H1 (cell line): ENCODE measurements at regions not wholly inside any gene's neighbourhood (a gene's known extent, or its start where the extent isn't known, plus 50 kb on each side); places are given as distances from the start of the nearest gene placed in this dataset.

Experiments
- CTCF ChIA-PET: fragments of 300-600 bp; sonication (Branson Sonifier 250); formaldehyde crosslinking; loops from one replicate; lab custom pipeline; 2021; ENCODE audit not compliant: partially characterized antibody; lab: Charles Lee
- POLR2A ChIA-PET: fragments of 300-600 bp; sonication (Branson Sonifier 250); formaldehyde crosslinking; loops from one replicate; lab custom pipeline; 2021; ENCODE audit warnings: inconsistent platforms; ENCODE audit not compliant: partially characterized antibody; lab: Charles Lee
- DNase-seq, 2 experiments: peaks; one replicate each; pipeline versions ENCODE4 v3.0.0 to v3.0.0-alpha.2; 2010 to 2022; ENCODE audit warnings: low spot score in 2 of 2, low read depth in 1 of 2, mixed read lengths in 1 of 2
- FAIRE-seq: peaks from 2 replicates; lab custom pipeline; 2011; peaks lifted over from hg19 to GRCh38; lab: Jason Lieb, UNC
- H2AFZ ChIP-seq: 2 replicates; pipeline ENCODE4 v1.8.1; 2012; ENCODE audit warnings: low read length, inconsistent platforms
- H2AK5ac ChIP-seq: 2 replicates; pipeline ENCODE4 v1.6.1; 2013; ENCODE audit warnings: low read depth, low read length
- H2BK120ac ChIP-seq: replicated peaks from 2 replicates; pipeline ENCODE3; 2013; ENCODE audit warnings: low read depth, low read length, inconsistent platforms
- H2BK12ac ChIP-seq: 2 replicates; pipeline ENCODE4 v1.6.1; 2013; ENCODE audit warnings: low read depth, low read length
- H2BK15ac ChIP-seq: 2 replicates; pipeline ENCODE4 v1.6.1; 2013; ENCODE audit warnings: low read length
- H2BK20ac ChIP-seq: 2 replicates; pipeline ENCODE4 v1.6.1; 2013; ENCODE audit warnings: low read length
- H2BK5ac ChIP-seq: 2 replicates; pipeline ENCODE4 v1.6.1; 2013; ENCODE audit warnings: low read depth, low read length
- H3K14ac ChIP-seq: 2 replicates; pipeline ENCODE4 v1.6.1; 2013; ENCODE audit warnings: inconsistent platforms; ENCODE audit not compliant: insufficient read length
- H3K18ac ChIP-seq: 2 replicates; pipeline ENCODE4 v1.6.1; 2013; ENCODE audit warnings: low read length; ENCODE audit errors: extremely low read depth
- H3K23ac ChIP-seq: 2 replicates; pipeline ENCODE4 v1.6.1; 2013; ENCODE audit warnings: inconsistent platforms; ENCODE audit not compliant: insufficient read length
- H3K23me2 ChIP-seq: 2 replicates; pipeline ENCODE4 v1.6.1; 2013; ENCODE audit warnings: low read depth, low read length
- H3K27ac ChIP-seq: 2 replicates; pipeline ENCODE4 v1.6.1; 2011; ENCODE audit warnings: low read depth, low read length, inconsistent platforms
- H3K27me3 ChIP-seq, 4 experiments: replicated peaks in 1 of 4; 1 replicate in 1 of 4; 2 replicates in 3 of 4; pipeline versions ENCODE4 v1.6.1 to v1.8.1; 2011 to 2013; ENCODE audit warnings: low read length in 3 of 4, mild to moderate bottlenecking in 3 of 4, inconsistent platforms in 2 of 4, mixed read lengths in 2 of 4, moderate library complexity in 1 of 4; ENCODE audit not compliant: control insufficient read depth in 3 of 4, insufficient read depth in 3 of 4; ENCODE audit errors: extremely low read depth in 1 of 4
- H3K36me3 ChIP-seq, 4 experiments: 2 replicates each; pipeline versions ENCODE4 v1.6.1 to v1.8.1; 2011 to 2013; ENCODE audit warnings: mild to moderate bottlenecking in 4 of 4, low read length in 3 of 4, moderate library complexity in 2 of 4, control low read depth in 1 of 4, inconsistent platforms in 1 of 4; ENCODE audit not compliant: insufficient read depth in 4 of 4, control insufficient read depth in 2 of 4
- H3K4ac ChIP-seq: replicated peaks from 2 replicates; pipeline ENCODE3; 2013; ENCODE audit warnings: low read length, low read depth, mixed read lengths, inconsistent platforms; ENCODE audit not compliant: insufficient read length
- H3K4me1 ChIP-seq, 4 experiments: replicated peaks in 1 of 4; 1 replicate in 1 of 4; 2 replicates in 3 of 4; pipeline versions ENCODE4 v1.6.1 to v1.8.1; 2011 to 2013; ENCODE audit warnings: low read length in 3 of 4, inconsistent platforms in 2 of 4, mixed read lengths in 1 of 4; ENCODE audit not compliant: insufficient read depth in 4 of 4, control insufficient read depth in 3 of 4
- H3K4me2 ChIP-seq, 2 experiments: 2 replicates each; pipeline versions ENCODE4 v1.6.1 to v1.8.1; 2011 to 2013; ENCODE audit warnings: low read depth in 2 of 2, low read length in 2 of 2, control low read depth in 1 of 2, inconsistent platforms in 1 of 2, mild to moderate bottlenecking in 1 of 2; ENCODE audit not compliant: insufficient read depth in 1 of 2
- H3K4me3 ChIP-seq, 4 experiments: fragments of 200-600, 300-600 bp in 1 of 4; sonication (generic), shearing (Covaris generic), sonication (Bioruptor Twin) in 1 of 4; 2 replicates each; pipeline versions ENCODE4 v1.5.1 to v1.8.1; 2011 to 2016; ENCODE audit warnings: low read length in 4 of 4, low read depth in 3 of 4, control low read depth in 2 of 4, inconsistent platforms in 2 of 4, mild to moderate bottlenecking in 2 of 4, mixed read lengths in 1 of 4, moderate library complexity in 1 of 4; ENCODE audit not compliant: insufficient read depth in 2 of 4; ENCODE audit errors: extremely low read depth in 1 of 4
- H3K56ac ChIP-seq: replicated peaks from 2 replicates; pipeline ENCODE3; 2013; ENCODE audit warnings: low read depth, mild to moderate bottlenecking, mixed read lengths, low read length, inconsistent platforms; ENCODE audit not compliant: insufficient read length
- H3K79me1 ChIP-seq: 2 replicates; pipeline ENCODE4 v1.6.1; 2013; ENCODE audit warnings: low read depth, low read length, control low read depth
- H3K79me2 ChIP-seq, 2 experiments: 2 replicates each; pipeline versions ENCODE4 v1.6.1 to v1.8.1; 2012 to 2013; ENCODE audit warnings: low read length in 2 of 2, mild to moderate bottlenecking in 2 of 2, inconsistent platforms in 1 of 2; ENCODE audit not compliant: insufficient read depth in 2 of 2, control insufficient read depth in 1 of 2
- H3K9ac ChIP-seq, 4 experiments: replicated peaks in 1 of 4; 1 replicate in 1 of 4; 2 replicates in 3 of 4; pipeline versions ENCODE4 v1.6.1 to v1.8.1; 2011 to 2013; ENCODE audit warnings: low read depth in 3 of 4, low read length in 3 of 4, control low read depth in 2 of 4, mild to moderate bottlenecking in 2 of 4, moderate library complexity in 2 of 4, inconsistent platforms in 1 of 4; ENCODE audit errors: extremely low read depth in 1 of 4
- H3K9me3 ChIP-seq, 2 experiments: 2 replicates each; pipeline versions ENCODE4 v1.6.1 to v1.8.1; 2012 to 2013; ENCODE audit warnings: mild to moderate bottlenecking in 2 of 2, moderate library complexity in 2 of 2, control low read depth in 1 of 2, inconsistent platforms in 1 of 2, low read depth in 1 of 2, low read length in 1 of 2, mixed read lengths in 1 of 2; ENCODE audit not compliant: insufficient read depth in 2 of 2
- H4K20me1 ChIP-seq, 2 experiments: replicated peaks in 1 of 2; 2 replicates each; pipeline versions ENCODE3 to v1.8.1; 2011 to 2013; ENCODE audit warnings: inconsistent platforms in 2 of 2, low read length in 2 of 2, mild to moderate bottlenecking in 1 of 2; ENCODE audit not compliant: insufficient read depth in 2 of 2, control insufficient read depth in 1 of 2
- H4K5ac ChIP-seq: 2 replicates; pipeline ENCODE4 v1.6.1; 2013; ENCODE audit warnings: low read length, low read depth, mixed read lengths, inconsistent platforms; ENCODE audit not compliant: insufficient read length
- H4K8ac ChIP-seq: 2 replicates; pipeline ENCODE4 v1.8.0; 2013; ENCODE audit warnings: mild to moderate bottlenecking, moderate library complexity, low read length, inconsistent platforms; ENCODE audit not compliant: insufficient read depth; ENCODE audit errors: extremely low read depth
- H4K91ac ChIP-seq: replicated peaks from 2 replicates; pipeline ENCODE3; 2013; ENCODE audit warnings: low read length, mixed read lengths, inconsistent platforms; ENCODE audit not compliant: insufficient read length
- CHD2 ChIP-seq: IDR thresholded peaks from 2 replicates; pipeline ENCODE4 v1.6.1; 2012; ENCODE audit warnings: low read length, improper control_type of control experiment
- CREB1 ChIP-seq: IDR thresholded peaks from 2 replicates; pipeline ENCODE4 v1.6.1; 2012; ENCODE audit warnings: inconsistent platforms
- HDAC2 ChIP-seq, 2 experiments: fragments of 300-600 bp in 1 of 2; sonication (generic) in 1 of 2; IDR thresholded peaks; 2 replicates each; pipeline ENCODE4 v1.6.1; 2011 to 2012; ENCODE audit warnings: low read depth in 2 of 2, low read length in 2 of 2, mild to moderate bottlenecking in 2 of 2, moderate library complexity in 2 of 2, borderline replicate concordance in 1 of 2, inconsistent platforms in 1 of 2
- KDM1A ChIP-seq: fragments of 200-600, 300-600 bp; sonication (generic); IDR thresholded peaks from 2 replicates; pipeline ENCODE4 v1.7.1; 2016; ENCODE audit warnings: mild to moderate bottlenecking, low read length, borderline replicate concordance
- PHF8 ChIP-seq: fragments of 200-600 bp; sonication (generic); conservative IDR thresholded peaks from 2 replicates; pipeline ENCODE4 v1.7.1; 2012; ENCODE audit warnings: low read depth, mild to moderate bottlenecking, inconsistent platforms, low read length, moderate library complexity
- POLR2AphosphoS5 ChIP-seq: IDR thresholded peaks from 2 replicates; pipeline ENCODE4 v1.6.1; 2011; ENCODE audit warnings: low read depth, low read length
- POU5F1 ChIP-seq: IDR thresholded peaks from 2 replicates; pipeline ENCODE4 v1.6.1; 2011; ENCODE audit warnings: low read depth, mild to moderate bottlenecking, low read length, moderate library complexity
- RAD21 ChIP-seq, 2 experiments: IDR thresholded peaks in 1 of 2; conservative IDR thresholded peaks in 1 of 2; 2 replicates each; pipeline ENCODE4 v1.6.1; 2011; ENCODE audit warnings: low read depth in 2 of 2, low read length in 2 of 2, improper control_type of control experiment in 1 of 2, inconsistent platforms in 1 of 2, mild to moderate bottlenecking in 1 of 2, moderate library complexity in 1 of 2
- RBBP5 ChIP-seq: IDR thresholded peaks from 2 replicates; pipeline ENCODE4 v1.7.1; 2012; ENCODE audit warnings: low read depth, mild to moderate bottlenecking, inconsistent platforms, low read length, moderate library complexity, borderline replicate concordance
- RFX5 ChIP-seq: IDR thresholded peaks from 2 replicates; pipeline ENCODE4 v1.6.1; 2011; ENCODE audit warnings: low read depth, low read length, improper control_type of control experiment, borderline replicate concordance
- SIN3A ChIP-seq, 2 experiments: IDR thresholded peaks in 1 of 2; conservative IDR thresholded peaks in 1 of 2; 2 replicates each; pipeline ENCODE4 v1.6.1; 2011 to 2012; ENCODE audit warnings: low read length in 2 of 2, improper control_type of control experiment in 1 of 2, low read depth in 1 of 2, mild to moderate bottlenecking in 1 of 2
- SIX5 ChIP-seq: IDR thresholded peaks from 2 replicates; pipeline ENCODE4 v1.6.1; 2011; ENCODE audit warnings: mild to moderate bottlenecking, low read depth, low read length
- SRF ChIP-seq: IDR thresholded peaks from 2 replicates; pipeline ENCODE4 v1.6.1; 2011; ENCODE audit warnings: mild to moderate bottlenecking, low read depth, low read length, moderate library complexity
- TBP ChIP-seq: IDR thresholded peaks from 2 replicates; pipeline ENCODE4 v1.6.1; 2011; ENCODE audit warnings: low read depth, low read length, improper control_type of control experiment
- YY1 ChIP-seq: IDR thresholded peaks from 2 replicates; pipeline ENCODE4 v1.6.1; 2011; ENCODE audit warnings: low read depth, mild to moderate bottlenecking, low read length
- whole genome bisulfite sequencing, 2 experiments: shearing (Covaris generic) in 1 of 2; methylation state at CpG; one replicate each; pipeline versions ENCODE4 v1.1.6 to v1.1.7; 2013 to 2015; ENCODE audit warnings: low lambda C conversion rate in 2 of 2, mixed read lengths in 2 of 2, inconsistent platforms in 1 of 2, low coverage in 1 of 2, missing lambda C conversion rate in 1 of 2; ENCODE audit not compliant: insufficient replicate concordance in 2 of 2, insufficient coverage in 1 of 2, insufficient read length in 1 of 2; ENCODE audit errors: extremely low coverage in 1 of 2, missing lambda C conversion rate in 1 of 2; 5-methylcytosine and 5-hydroxymethylcytosine counted together

DNA sequence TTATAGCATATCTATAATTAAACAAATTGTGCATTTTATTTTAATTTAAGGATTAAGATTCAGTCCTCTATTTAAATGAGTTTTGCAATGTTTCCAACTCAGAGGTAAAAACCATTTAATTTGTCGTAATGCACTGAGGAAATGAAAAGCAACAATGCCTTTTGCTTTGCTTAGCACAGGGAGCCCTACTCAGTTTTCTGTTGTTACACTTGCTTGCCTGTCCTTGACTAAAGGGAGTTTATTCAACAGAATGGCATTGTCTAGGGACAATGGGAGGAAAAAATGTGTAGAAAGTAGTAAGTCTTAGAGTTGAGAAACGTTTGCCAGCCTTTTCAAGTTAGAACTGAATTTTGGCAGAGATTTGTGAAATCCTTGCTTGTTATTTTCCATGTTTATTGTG, 734.2 kb upstream of the ANO3 start:
- no peak overlapping the region for H3K56ac ChIP-seq
- TF ChIP-seq RBBP5 (no peak), POLR2AphosphoS5 (no peak), HDAC2 (IDR thresholded peaks at IDR 0.05; ENCODE audit: borderline replicate concordance in 1 of 2, low read depth in 2 of 2, low read length in 2 of 2) (no peak), CREB1 (no peak), SRF (no peak), PHF8 (no peak), RFX5 (no peak), RAD21 (IDR thresholded peaks at IDR 0.05 in 1 of 2, conservative IDR thresholded peaks at IDR 0.05 in 1 of 2; ENCODE audit: low read depth in 2 of 2, low read length in 2 of 2) (no peak), SIN3A (conservative IDR thresholded peaks at IDR 0.05 in 1 of 2, IDR thresholded peaks at IDR 0.05 in 1 of 2; ENCODE audit: low read depth in 1 of 2, low read length in 2 of 2) (no peak), SIX5 (no peak), CHD2 (no peak), YY1 (no peak), POU5F1 (no peak), TBP (no peak), KDM1A (no peak)
- H2BK12ac ChIP-seq, result no peak overlapping the region
- no peak overlapping the region for H4K8ac ChIP-seq
- no peak overlapping the region for H3K4ac ChIP-seq
- no peak overlapping the region for H2AK5ac ChIP-seq
- H2BK5ac ChIP-seq, result no peak overlapping the region
- FAIRE-seq (no peak), DNase-seq (no peak)
- no peak overlapping the region for H3K4me3 ChIP-seq
- no peak overlapping the region for H2BK15ac ChIP-seq
- H4K20me1 ChIP-seq, result no peaks in the 10 kb centered on the region
- no peak overlapping the region for H2AFZ ChIP-seq
- H4K91ac ChIP-seq, result no peak overlapping the region
- no peak overlapping the region for H4K5ac ChIP-seq
- H3K36me3 ChIP-seq, result no peaks in the 10 kb centered on the region
- H3K27ac ChIP-seq, result no peak overlapping the region
- ChIA-PET CTCF (no interaction called here), POLR2A (no interaction called here)
- no peak overlapping the region for H3K18ac ChIP-seq
- no peaks in the 10 kb centered on the region for H3K79me1 ChIP-seq
- H3K23me2 ChIP-seq, result no peaks in the 10 kb centered on the region
- H2BK120ac ChIP-seq, result no peak overlapping the region
- no peak overlapping the region for H3K4me2 ChIP-seq
- no peaks in the 10 kb centered on the region; a peak in 1 of 7 replicates for H3K4me1 ChIP-seq
- no peak overlapping the region for H3K23ac ChIP-seq
- H3K9me3 ChIP-seq, result no peaks in the 10 kb centered on the region
- H3K9ac ChIP-seq, result no peak overlapping the region
- no peaks in the 10 kb centered on the region for H3K27me3 ChIP-seq
- H3K14ac ChIP-seq, result no peak overlapping the region
- no peaks in the 10 kb centered on the region for H3K79me2 ChIP-seq
- H2BK20ac ChIP-seq, result no peak overlapping the region
- WGBS, 2 experiments, result 82% methylated on average over 2 of the region's 2 CpGs; no CpG with 5 or more reads in 1 of the 2 experiments
